ENCODE measurements at regions not wholly inside any gene's neighbourhood (a gene's known extent, or its start where the extent isn't known, plus 50 kb on each side); places are given as distances from the start of the nearest gene placed in this dataset.
"Not testable (repeated sequence)": the region's sequence is repeated elsewhere in the genome, so short reads cannot be mapped to it uniquely, and the experiment has no call there.

DNA sequence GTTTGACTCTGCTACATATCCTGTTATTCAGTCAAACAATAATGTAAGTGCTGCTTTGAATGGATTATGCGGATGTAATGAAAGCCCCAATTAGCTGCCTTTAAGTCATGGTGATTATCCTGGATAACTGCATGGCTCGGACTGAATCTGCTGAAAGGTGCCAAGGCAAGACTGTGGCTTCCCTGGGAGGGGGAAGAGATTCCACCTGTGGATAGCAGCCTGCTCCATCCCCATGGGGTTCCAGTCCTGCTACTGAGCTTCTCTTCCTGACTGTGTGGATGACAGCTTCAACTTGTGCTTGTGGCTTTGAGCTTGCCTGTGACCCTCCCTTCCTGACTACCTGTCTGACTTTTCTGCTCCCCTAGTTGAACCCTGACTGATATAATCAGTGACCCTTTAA lies 540.0 kb upstream of the GYPC start:
- no peak for DNase-seq

DNA sequence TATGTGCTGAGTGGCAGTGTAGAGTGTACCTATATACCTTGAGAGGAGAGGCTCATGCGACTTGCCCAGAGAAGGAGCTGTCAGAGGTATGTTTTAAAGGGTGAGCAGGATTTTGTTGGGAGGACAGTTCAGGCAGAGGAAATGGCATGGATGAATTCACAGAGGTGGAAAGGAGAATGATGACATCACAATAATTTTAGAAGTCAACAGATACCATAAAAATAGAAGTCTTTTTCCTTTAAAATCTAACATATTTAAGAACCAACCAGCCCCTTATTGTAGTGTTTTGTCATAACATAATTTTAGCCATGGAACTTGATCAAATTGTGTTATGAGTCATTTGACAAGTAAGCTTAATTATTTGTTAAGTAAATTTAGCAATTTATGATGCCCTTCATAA lies 538.1 kb upstream of the GYPC start:
- no peak for DNase-seq

DNA sequence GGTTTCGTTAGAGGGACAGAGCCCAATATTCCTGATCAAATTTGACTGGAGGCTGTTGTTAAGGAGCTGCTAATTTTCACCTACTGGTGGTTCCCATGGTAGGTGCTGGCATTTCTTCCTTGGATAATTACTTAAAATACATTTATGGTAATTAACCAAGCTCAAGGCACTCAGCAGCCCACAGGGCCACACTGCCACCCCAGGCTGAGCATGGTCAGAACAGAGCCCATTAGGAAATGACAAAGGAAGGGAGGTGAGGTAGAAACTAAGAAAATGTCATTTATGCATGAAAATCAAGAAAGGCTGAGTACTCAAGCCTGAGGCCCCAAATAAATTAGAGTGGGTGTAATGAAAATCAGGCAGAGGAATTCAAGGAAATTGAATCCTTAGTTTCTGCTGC lies 510.2 kb upstream of the GYPC start:
- DNase-seq, result no peak

DNA sequence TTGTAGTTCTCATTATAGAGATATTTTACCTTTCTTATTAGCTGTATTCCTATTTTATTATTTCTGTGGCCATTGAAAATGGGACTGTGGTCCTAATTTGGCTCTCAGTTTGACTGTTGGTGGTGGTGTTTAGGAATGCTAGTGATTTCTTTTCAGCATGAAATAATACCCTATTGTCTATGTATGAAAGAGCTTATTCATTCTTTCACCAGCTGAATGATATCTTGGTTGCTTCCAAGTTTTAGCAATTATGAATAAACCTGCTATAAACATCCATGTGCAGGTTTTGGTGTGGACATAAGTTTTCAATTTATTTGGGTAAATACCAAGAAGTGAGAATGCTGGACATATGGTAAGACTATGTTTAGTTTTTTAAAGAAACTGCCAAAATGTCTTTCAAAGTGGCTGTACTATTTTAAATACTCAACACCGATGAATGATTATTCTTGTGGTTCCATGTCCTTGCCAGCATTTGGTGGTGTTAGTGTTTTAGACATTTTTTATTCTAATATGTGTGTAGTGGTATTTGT lies 501.6 kb upstream of the GYPC start:
- DNase-seq, result no peak

DNA sequence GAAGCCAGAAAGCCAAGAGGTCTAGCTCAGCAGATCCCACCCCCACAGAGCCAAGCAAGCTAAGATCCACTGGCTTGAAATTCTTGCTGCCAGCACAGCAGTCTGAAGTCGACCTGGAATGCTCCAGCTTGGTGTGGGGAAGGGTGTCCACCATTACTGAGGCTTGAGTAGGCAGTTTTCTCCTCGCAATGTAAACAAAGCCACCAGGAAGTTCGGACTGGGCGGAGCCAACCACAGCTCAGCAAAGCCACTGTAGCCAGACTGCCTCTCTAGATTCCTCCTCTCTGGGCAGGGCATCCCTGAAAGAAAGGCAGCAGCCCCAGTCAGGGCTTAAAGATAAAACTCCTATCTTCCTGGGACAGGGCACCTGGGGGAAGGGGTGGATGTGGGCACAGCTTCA lies 495.0 kb upstream of the GYPC start:
- not testable (repeated sequence) for DNase-seq

DNA sequence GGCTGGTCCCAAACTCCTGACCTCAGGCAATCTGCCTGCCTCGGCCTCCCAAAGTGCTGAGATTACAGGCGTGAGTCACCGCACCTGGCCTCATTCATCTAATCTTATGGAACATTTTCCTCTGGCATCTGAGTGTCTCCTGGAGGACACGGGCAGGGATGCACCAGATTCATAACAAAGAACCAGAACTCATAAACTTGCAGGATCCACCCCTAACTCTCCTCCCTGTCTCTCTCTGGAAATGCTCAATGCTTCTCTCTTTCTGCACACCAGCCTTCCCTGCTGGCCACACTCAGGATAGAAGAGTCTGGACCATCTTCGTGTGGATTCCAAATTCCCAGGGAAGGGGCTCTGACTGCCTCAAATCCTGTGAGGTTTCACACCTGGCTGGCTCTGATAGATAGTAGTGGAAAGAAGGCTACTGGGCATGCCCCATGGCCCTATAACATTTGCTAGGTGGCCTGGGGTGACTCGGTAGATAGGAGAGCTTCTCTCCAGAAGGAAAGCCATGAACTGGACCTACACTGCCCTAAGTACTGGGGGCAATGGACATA lies 483.2 kb upstream of the GYPC start:
- no peak for DNase-seq

DNA sequence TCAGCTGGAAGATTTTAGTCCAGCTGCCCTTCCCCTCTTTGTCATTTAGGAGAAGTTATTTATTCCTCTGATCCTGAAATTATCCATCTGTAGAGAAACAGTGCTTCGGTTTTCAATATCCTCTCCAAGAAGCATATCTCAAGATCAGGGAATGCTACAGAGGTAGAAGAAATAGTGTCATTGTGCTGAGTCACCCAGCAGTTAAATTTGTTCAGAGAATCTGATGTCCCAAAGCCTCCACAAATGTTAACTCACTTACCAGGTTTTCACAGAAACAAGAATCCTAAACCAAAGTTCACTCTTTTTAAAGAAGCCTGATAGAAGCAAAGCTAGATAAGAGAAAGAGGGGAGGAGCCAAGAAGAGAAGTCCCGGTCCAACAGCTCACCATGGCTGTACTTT lies 480.7 kb upstream of the GYPC start:
- DNase-seq, result no peak

DNA sequence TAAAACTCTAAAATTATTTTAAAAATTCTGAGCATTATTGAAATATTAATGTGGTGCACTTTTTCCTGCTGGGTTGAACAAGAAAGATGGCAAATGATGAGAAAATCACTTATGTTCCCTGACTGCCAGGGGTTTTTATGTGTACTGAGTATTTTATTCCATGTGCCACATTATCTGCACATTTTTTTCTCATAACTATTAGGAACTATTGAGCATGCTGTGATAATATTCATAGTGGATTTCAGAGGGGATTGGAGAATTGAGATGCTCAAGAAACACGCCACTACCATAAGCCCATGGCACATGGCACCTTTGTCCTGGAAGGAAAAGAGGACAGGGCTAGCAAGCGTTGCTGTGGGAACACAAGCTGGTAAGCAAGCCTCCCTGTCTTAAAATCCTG lies 478.5 kb upstream of the GYPC start:
- DNase-seq, result no peak

DNA sequence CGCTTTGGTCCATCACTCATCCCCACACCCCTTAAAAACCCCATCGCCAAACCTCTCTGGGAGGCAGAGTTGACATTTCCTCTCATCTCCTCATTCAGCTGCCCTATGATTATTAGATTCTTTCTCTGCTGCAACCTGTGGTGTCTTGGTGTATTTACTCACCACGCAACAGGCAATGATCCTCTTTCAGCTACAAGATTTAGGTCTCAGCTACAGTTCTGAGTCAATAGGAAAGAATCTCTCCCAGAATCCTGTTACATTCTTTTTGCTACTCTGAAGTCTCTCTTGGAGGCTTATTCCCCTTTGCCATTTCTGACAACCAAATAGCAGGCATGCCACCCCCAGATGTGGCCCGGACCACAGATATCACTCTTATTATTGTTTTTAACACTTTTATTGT lies 468.3 kb upstream of the GYPC start:
- DNase-seq, result no peak

DNA sequence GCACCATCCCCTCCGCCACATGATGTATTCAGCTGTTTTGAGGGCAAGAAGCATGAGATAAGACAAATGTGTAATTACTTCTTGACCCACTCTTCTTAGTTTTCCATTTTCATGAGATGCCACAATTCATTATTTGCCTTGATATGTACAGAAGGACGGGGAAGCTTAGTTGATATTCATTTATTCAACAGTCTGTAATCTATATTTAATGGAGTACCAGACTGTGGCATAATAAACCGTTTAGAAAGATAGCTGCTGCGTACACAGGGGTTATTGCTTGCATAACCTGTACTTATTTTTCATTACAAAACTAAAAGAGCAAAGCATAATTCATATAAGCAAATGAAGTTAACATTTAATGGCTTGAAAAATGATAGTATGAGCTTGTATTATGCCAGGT lies 466.4 kb upstream of the GYPC start:
- DNase-seq, result no peak

DNA sequence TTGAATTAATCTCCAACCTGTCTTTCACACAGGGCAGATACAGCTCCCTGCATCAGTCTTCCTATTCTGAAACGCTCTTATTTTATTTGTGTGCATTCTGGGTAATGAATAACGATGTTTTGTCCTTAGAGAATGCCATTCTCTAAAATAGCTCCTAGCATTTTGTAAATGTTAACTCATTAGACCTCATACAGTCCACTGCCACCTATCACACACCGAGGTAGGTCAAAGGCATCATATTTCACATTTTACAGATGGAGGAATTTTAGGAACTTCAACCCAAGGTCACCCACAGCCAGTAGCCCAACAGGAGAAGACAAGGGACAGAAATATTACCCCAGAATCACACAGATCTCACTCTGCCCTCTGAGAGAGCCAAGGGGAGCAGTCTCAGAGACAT lies 455.4 kb upstream of the GYPC start:
- no peak for DNase-seq

DNA sequence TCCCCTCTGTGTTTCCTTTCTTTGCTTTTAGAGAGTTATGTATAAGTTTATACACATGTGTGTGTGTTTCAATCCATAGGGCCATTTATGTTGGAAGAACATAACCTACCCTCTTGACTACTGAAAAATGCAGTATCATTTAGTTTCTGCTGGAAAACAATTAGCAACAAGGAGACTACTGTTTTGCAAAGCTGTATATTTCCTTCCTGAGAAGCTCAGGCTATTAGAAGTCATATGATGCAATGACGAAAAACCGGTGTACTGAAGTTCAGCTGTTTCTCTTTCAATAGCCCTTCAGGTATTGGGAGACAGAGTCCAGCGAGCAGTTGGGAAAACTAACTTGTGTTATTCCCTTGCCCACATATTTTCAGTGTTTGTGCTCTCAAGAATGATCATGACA lies 447.7 kb upstream of the GYPC start:
- no peak for DNase-seq

DNA sequence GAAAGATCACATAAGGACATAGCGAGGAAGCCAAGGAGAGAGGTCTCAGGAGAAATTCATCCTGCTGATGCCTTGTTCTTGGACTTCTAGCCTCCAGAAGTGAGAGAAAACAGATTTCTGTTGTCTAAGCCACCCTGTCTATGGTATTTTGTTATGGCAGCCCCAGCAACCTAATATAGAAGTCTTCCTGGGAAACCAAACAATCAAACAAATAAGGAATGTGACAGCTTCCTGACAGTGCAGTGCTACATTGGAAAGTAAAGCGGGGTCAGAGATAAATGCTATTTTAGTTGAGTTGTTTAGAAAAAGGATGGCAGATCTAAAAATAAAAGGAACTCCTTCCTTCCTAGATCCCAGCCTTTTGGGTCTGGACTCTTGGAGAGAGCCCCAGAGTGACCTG lies 443.2 kb upstream of the GYPC start:
- no peak for DNase-seq

DNA sequence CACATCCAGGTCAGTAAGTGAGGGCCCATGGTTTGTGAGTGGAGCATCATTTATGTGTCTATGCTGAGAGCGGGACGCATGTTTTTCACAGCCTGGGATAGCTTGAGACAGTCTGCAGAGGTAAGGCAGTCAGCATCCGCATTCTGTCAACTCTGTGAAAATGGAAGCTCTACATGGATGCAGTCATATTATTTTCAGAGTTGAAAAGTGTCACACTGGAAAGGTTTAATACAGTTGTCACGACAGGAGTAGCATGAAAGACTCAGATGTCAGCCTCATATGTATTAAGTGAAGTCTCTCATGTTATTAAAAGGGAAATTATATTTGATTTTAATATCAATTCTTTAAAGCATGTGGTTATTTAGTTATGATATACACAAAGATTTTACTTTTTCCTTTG lies 436.9 kb upstream of the GYPC start:
- no peak for DNase-seq

DNA sequence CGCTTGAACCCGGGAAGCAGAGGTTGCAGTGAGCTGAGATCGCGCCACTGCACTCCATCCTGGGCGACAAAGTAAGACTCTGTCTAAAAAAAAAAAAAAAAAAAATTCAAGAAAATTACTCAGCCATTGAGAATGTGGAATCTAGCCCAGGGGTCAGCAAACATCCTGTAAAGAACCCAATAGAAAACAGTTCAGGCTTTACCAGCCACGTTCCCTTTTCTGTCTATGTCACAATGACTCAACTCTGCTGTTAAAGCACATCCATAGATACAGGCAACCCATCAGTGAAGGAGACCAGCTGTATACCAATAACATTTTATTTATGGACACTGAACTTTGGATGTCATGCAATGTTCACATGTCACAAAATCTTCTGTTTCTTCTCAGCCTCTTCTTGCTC lies 435.6 kb upstream of the GYPC start:
- no peak for DNase-seq

DNA sequence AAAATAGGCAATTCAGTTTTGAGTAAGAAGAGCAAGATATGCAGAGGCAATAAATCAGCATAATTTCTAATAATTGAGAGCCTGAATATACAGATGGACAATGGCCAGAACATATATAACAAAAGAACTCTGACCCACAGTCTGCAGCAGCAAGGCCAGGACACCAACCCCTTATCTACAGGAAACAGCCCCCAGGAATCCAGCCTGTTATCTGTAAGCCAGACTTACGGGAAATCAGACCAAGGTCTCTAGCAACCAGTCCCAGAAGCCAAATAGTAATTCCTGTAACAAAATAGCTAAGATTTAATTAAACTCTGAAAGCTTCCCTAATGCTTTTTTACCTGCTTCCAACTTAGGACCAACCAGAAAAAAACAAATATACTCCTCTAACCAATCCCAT lies 434.5 kb upstream of the GYPC start:
- DNase-seq, result no peak

DNA sequence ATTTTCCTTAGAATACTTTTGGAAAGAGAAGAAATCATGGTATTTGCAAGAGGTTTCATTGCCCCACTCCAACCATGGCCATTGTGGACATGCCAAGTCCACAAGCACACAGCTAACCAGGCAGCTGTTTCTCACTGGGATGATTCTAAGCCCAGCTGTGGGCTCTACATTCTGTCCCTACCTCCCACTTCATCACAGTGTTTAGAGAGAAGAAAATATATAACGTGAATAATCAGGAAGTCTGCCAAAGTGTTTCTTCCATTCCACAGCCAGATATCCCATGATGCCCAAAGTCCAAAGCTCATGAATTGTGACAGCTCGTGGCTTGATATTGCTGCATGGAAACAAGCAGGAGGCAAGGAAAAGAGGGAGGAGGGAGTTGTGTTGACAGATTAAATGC lies 433.7 kb upstream of the GYPC start:
- no peak for DNase-seq

DNA sequence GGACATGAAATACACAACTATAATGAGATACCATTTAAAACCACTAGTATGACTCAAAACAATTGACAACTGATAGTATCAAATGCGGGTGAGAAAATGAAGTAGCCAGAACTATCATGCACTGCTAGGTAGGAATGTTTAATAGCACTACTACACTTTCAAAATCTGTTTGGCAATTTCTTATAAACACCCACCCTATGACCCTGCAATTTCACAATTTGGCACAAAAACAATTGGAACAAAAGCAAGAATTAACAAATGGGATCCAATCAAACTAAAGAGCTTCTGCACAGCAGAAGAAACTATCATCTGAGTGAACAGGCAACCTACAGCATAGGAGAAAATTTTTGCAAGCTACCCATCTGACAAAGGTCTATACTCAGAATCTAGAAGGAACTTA lies 431.2 kb upstream of the GYPC start:
- DNase-seq, result no peak

DNA sequence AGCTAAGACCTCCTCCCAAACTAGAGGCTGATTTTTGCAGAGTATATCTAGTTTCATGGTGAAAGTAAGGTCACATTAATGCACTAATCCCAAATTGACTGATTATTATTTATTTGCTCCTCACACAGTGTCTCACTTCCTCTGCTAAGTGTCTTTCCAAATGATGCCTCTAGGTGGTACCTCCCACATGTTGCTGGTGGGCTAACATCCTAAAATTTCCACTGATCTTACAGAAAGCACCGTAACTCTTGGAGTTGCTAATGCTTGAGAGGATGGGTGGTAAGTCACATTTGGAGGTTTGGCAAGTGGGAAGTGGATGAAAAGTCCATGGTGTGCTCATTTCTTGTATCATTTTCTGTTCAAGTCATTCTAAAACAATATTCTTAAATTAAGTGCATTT lies 428.7 kb upstream of the GYPC start:
- no peak for DNase-seq

DNA sequence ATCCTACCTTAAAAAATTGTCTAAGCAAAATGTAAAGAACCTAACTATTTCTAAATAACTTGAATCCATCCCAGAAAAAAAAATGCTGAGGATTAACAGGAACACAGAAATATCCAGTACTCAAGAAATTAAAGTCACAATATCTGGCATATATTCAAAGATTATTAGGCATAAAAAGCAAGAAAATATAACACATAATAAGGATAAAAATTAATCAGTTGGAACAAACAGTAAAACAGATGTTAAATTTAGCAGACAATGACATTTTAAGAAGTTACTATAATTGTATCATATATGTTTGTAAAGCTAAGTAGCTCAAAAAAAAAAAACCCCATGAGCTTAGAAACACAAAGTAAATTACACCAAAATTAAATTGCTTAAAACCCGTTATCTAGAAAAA lies 427.4 kb upstream of the GYPC start:
- no peak for DNase-seq

DNA sequence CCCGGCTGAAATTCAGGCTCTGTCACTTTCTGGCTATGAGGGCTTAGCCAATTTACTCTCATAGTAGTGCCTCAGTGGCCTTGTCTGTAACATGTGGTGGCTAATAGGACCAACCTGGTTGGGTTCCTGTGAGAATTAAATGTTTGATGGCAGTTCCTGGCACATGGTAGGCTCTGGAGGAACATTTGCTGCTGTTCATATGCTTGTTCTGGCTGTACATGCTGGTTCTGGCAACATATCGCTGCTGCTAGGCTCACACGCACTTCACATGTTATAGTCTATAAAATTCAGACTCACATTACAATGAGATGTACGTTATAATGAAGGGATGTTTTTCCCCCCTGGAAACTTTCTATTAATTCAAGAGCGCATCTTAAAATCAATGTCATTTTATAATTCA lies 417.7 kb upstream of the GYPC start:
- no peak for DNase-seq

DNA sequence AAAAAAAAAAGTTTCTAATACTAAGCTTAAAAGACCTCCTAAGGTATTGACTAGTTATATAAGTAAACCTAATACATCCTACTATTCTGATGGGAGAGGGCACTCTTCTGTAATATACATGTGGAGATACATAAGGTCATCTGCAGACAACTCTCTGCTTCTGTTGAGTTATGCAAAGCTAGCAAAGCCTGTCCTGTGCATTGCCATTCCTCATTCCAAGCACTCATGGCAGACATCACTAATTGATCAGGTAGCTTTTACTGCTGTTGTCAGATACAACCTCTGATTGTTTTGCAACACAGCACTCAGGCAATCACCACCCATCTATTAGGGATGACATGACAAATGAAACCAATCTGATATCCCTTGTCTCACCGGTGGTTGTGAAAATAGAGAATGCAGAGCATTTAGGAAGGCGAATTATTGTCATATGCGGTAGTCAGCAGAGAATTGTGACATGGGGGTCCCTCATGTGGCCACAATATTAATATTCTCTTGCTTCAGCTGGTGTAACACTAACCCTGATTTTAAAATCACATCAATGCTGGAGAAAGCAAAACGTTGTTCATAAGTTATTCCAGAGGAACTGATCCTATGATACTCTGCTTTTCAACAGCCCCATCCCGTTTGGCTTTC lies 416.5 kb upstream of the GYPC start:
- no peak for DNase-seq

DNA sequence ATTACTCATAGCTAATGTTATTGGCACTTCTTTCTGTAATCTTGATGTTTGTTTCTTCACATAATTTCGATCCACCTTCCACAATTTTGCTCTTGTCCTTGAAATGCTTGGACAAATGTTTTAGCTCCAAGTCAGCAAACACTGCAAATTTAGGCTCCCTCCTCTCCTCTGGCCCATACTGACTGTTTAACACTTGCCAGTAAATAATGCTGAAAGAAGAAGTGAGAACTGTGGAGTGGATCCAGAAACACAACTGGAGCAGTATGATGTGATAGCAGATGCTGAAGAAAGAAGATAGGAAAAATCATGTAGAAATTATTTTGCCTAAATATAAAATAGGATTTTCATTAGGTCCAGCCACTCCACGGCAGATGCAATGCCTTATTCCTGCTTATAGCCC lies 415.0 kb upstream of the GYPC start:
- no peak for DNase-seq

DNA sequence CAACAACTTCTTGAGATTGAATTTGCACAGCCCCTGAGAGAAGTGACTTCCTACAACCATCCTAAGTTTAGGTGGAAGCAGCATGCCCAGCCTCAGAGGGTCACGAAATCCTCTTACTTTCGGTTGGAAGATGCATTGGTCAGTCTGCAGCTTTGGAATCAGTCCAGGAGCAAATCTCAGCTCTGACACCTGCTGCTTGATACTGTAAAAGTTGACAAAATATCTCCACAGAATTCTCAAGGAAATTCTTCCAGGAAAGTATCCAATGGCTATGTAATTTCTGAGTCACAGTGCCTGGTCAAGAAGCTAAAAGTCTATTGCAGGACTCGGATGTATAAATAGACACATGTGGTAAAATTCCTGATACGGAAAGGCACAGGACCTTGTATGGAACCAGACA lies 414.5 kb upstream of the GYPC start:
- no peak for DNase-seq

DNA sequence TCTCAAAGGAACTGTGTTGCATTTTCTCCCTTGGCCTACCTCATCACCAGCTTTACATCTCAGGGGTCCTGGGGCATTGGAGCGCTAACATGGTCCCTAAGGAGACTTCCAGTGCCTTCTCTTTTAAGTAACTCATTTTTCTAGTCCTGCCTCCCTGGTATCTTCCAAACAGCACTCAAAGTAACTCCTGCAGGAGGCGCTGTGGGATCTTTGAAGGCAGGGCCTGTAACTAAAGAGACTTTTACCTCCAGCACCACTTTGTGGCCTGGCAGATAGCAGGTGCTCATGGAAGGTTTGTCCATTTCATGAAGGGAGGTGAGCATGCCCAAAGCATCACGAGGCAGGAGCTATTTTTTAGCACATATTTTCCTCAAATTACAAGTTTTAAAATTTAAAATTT lies 411.0 kb upstream of the GYPC start:
- no peak for DNase-seq
